Mammary epithelial cell (primary cell): ENCODE measurements at regions not wholly inside any gene's neighbourhood (a gene's known extent, or its start where the extent isn't known, plus 50 kb on each side); places are given as distances from the start of the nearest gene placed in this dataset.

ENCODE experiments used
- EZH2 ChIP-seq: IDR thresholded peaks from 2 replicates; pipeline ENCODE4 v1.6.1; 2012; ENCODE audit warnings: low read length, inconsistent platforms, borderline replicate concordance
- TF ChIP-seq, protein P1 (sequence below), 2 donors: IDR thresholded peaks in 1 of 2; conservative IDR thresholded peaks in 1 of 2; 2 replicates each; pipeline ENCODE4 v1.5.1; 2011 to 2012; ENCODE audit warnings: inconsistent platforms in 2 of 2, low read length in 2 of 2, mild to moderate bottlenecking in 2 of 2, control low read depth in 1 of 2, low read depth in 1 of 2; ENCODE audit not compliant: insufficient read depth in 1 of 2; ENCODE audit errors: extremely low read depth in 1 of 2

- TF ChIP-seq, protein P1, sequence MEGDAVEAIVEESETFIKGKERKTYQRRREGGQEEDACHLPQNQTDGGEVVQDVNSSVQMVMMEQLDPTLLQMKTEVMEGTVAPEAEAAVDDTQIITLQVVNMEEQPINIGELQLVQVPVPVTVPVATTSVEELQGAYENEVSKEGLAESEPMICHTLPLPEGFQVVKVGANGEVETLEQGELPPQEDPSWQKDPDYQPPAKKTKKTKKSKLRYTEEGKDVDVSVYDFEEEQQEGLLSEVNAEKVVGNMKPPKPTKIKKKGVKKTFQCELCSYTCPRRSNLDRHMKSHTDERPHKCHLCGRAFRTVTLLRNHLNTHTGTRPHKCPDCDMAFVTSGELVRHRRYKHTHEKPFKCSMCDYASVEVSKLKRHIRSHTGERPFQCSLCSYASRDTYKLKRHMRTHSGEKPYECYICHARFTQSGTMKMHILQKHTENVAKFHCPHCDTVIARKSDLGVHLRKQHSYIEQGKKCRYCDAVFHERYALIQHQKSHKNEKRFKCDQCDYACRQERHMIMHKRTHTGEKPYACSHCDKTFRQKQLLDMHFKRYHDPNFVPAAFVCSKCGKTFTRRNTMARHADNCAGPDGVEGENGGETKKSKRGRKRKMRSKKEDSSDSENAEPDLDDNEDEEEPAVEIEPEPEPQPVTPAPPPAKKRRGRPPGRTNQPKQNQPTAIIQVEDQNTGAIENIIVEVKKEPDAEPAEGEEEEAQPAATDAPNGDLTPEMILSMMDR (conservative IDR thresholded peaks at IDR 0.05 in 1 of 2, IDR thresholded peaks at IDR 0.05 in 1 of 2; ENCODE audit: extremely low read depth in 1 of 2, insufficient read depth in 1 of 2, low read depth in 1 of 2, low read length in 2 of 2) = no peak
- TF ChIP-seq EZH2 = no peak
Measured at GRCh38 chr3:72158639-72159326, 373.8 kb upstream of the PROK2 start.
